NCI-H2196 treated with DMSO at 0.1 percent for 48 hours (cell line): ENCODE measurements at regions not wholly inside any gene's neighbourhood (a gene's known extent, or its start where the extent isn't known, plus 50 kb on each side); places are given as distances from the start of the nearest gene placed in this dataset.

Experiments
- DNase-seq: peaks from one replicate; lab custom pipeline; 2025; ENCODE audit not compliant: unreplicated experiment; lab: John Stamatoyannopoulos, UW

DNA sequence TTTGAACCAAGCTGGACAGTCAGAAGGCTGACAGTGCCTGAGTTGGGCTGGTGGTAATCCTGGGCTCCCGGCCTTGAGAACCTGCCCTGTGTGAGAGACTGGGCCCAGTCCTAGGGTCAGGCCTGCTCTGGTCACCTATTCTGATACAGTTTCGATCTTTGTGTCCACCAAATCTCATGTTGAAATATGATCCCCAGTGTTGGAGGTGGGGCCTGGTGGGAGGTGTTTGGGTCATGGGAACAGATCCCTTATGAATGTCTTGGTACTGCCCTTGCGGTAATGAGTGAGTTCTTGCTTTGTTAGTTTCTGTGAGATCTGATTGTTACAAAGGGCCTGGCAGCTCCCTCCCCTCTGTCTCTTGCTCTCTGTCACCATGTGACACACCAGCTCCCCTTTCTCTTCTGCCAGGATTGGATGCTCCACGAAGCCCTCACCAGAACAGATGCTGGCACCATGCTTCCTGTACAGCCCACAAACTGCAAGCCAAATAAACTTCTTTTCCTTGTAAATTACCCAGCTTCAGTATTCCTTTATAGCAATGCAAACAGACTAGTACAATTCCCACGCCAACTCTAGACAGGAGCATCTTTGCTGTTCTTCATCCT, 111.8 kb upstream of the ZNF438 start:
- DNase-seq: no peak

DNA sequence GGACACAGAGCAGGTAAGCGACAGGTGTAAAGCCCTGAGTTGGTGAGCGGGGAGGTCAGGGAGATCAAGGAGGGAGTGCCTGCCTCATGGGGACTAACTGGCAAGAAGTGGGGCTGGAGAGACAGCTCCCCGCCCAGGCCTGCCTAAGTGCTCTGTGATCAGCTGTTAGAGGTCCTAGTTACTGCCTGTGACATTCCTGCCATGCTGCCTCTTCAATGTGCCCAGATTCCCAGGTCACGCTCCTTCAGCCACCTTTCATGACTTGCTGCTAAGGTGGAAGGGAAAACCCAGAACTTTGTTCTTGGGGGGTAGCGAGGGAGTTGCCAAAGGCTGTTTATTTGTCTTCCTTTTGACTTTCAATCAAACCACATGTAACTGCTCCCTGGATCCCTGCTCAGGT, 114.3 kb upstream of the ZNF438 start:
- DNase-seq: no peak

DNA sequence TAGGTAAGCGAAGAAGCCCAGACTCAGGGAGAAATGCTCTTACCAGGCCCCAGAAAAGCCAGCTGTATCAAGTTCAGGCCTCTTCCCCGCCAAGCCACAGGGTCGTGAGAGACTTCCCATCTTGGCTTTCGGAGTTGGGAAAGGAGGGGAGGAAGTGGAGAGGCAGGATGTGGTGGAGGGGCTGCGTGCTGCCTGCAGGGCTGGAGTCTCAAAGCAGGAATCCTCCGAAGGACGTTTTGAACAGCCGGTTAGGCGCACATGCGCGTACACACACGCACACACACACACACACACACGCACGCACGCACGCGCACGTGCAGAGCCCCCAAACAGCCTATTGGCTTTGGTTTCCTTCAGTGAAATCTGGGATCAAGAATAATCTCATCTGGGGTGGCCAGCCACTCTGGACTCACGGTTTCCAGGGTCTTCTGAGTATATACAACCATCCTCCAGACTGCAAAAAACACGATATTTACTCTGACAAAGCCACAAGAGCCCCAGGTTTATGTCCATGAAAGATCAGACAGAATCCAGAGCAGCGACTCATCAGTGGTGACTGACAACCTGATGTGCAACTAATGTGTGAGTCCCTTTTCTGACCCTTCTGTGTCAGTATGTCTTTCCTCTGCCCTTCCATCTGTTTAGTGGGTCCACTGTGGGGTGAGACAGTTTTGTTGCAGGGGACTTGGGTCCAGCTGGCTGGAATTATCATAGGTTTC, 115.0 kb upstream of the ZNF438 start:
- no peak for DNase-seq

DNA sequence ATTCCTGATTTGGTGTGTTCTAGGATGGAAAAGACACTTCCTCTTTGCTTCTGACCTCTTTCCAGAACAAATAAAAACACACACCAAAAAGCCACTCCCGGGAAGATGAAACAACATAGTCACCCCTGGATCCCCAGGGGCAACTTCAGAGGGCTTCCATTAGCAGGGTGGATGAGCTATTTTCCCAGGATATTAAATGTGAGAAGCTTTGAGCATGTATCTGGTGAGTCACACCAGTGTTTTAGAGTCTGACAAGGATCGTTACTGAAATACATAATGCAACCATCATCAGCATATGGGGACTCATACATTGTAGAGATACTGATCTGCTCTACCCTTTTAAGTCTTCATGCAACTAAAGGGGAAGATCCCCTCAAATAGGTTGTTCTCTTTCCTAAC, 115.5 kb upstream of the ZNF438 start:
- DNase-seq: no peak

DNA sequence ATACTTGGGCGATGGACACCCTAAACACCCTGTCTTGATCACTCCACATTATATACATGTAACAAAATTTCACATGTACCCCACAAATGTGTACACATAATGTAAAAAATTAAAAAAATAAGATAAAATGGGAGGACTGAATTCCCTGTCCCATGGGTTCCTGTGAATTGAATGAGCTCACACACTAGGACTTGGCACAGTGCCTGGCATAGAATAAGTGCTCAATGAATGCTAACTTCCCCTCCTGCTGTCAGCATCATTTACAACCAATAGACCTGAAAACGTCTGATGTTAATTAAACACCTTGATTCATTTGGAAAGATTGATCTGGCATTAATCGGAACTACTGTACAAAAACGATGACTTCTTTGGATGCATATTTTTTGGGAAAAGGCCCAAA, 117.3 kb upstream of the ZNF438 start:
- DNase-seq: no peak

GRCh38 chr10:31149835-31150512, 118.3 kb upstream of the ZNF438 start:
- DNase-seq: no peak

DNA sequence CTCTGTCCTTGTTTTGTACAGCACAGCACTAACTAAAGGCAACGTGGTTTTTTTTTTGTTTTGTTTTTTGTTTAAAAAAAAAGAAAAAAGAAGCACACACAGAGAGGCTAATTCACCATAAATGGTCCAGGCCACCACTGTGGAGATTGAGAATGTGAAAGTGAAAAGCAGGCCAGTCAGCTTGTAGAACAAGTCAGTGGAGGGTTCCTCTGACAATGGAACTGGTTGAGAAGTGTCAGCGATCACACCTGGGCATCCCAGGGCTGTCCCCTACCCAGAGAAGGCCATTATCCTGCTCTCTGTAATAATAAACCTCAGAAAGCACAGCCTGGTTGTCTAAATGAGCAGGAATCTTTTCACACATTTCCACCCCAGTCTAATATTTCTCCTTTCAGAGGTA, 119.6 kb upstream of the ZNF438 start:
- DNase-seq: no peak

DNA sequence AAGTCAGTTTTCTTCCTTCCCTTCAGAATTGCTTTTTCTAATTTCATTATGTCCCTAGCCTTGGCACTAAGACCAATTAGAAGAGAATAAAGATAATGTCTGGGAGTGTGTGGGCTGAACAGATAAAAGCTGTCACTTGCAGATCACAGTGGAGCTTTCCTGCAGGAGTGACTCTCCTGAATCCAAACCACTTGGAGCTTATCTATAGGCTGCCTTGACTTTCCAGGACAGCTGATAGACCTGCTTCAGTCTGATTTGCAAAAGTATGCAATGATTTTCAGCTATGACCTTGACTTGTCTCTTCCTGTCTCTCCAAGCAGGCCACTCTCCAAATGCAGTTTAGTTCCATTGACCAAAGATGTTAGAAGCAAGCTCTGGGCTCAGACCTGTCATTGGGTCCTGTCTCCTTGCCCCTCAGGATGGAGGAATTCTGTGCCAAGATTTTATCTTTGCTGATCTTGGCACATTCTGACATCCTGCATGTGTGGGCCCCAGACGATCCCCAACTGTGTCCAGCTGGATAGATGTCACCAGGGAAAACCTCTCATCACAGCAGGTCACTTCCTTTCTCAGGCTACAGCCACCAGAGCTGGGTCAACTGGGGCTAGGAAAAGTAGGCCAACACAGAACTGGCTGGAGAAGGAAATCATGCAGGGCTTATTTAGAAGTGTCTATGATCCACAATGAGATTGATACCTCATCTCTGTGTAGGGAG, 120.9 kb upstream of the ZNF438 start:
- DNase-seq: no peak

GRCh38 chr10:31153161-31153560, 121.5 kb upstream of the ZNF438 start:
- no peak for DNase-seq

GRCh38 chr10:31153692-31154091, 122.0 kb upstream of the ZNF438 start:
- no peak for DNase-seq

- no peak for DNase-seq
Observed at GRCh38 chr10:31154996-31155395, 123.3 kb upstream of the ZNF438 start.

DNA sequence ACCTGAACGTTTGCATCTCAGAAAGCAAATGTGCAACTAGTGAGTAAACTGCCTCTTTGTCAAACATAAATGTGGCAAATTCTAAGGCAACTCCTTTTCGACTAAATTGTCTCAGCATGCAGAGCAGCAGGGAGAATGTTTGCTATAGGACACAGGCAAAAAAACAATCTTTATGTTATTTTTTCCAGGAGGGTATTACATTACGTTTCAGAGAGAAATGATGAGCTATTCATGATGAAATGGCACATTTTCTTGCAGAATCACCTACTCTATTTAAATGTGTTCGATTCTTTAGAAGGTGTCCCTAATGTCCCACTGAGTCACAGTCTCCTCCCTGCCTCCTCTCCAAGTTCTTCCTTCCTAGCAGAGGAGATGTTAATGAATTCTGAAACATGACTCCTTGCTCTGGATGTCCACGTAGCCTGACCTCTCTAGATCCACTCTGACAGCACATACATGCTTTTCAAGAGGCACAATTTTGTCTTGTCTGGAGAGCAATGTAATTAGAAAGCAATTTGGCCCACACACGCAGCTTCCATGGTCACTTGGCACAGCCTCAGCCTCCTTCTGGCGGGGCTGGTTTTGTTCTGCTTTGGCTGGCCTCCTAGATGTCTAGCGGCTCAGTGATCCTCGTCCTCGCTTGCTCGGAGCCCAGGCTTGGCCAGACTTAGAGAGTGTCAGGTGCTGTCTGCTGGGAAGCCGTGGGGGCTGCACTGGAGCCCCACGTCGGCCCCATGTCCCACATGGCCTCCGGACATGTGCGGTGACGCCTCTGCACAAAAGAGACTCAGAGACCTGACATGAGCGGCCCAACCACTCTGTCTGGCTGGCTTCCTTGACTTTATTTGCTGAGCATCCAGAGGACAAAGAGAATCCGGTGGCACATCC, 125.7 kb upstream of the ZNF438 start:
- peak; percentile 81 for DNase-seq

DNA sequence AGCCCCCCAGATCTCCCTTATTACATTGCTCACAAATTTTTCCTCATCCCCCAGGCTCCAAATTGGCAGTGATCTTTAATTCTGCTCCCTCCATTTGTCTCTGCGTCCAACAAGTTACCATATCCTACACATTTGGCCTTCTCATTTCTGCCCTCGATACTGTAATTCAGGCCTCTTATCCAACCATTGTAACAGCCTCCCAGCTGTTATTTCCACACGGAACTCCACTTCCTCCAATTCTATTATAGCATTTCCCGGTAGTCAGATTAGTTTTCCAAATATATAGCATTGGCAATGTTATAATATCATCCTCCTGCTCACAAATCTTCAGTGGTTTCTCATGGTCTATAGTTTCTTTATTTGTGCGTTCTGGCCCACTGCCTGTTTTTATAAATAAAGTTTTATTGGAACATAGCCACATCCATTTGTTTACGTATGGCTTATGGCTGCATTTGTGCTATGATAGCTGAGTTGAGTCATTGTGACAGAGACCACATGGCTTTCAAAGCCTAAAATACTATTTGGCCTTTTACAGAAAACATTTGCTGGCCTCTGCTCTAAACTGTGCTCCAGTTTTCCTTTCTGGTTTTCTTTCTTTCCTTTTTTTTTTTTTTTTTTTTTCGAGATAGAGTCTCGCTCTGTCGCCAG, 126.5 kb upstream of the ZNF438 start:
- DNase-seq: no peak

GRCh38 chr10:31166606-31167005, 134.9 kb upstream of the ZNF438 start:
- DNase-seq: no peak

DNA sequence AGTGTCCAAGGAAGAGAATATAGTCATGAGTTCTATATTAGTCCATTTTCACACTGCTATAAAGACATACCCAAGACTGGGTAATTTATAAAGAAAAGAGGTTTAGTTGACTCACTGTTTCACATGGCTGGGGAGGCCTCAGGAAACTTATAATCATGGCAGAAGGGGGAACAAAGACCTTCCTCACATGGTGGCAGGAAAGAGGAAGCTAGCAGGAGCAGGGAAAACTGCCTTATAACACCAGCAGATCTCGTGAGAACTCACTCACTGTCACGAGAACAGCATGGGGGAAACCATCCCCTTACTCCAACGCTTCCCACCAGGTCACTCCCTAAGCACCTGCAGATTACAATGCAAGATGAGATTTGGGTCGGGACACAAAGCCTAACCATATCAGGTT, 139.0 kb upstream of the ZNF438 start:
- DNase-seq: no peak

GRCh38 chr10:31171402-31172083, 139.9 kb upstream of the ZNF438 start:
- no peak for DNase-seq

DNA sequence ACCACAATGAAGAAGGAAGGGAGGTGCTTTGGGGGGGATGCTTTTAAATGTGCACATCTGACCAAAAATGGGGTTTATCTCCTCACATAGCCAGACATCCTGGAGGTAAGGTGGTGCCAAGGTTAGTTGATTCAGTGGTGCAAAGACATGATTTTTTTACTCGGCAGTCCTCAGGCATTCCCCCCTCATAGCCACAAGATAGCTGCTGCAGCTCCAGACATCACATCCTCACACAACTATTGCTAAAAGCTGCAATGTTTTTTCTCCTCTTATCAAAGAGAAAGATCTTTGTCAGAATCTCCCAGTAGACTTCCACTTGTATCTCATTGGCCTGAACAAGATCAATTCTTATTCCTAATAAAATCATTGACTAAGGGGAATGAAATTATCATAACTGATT, 141.3 kb upstream of the ZNF438 start:
- DNase-seq: no peak

DNA sequence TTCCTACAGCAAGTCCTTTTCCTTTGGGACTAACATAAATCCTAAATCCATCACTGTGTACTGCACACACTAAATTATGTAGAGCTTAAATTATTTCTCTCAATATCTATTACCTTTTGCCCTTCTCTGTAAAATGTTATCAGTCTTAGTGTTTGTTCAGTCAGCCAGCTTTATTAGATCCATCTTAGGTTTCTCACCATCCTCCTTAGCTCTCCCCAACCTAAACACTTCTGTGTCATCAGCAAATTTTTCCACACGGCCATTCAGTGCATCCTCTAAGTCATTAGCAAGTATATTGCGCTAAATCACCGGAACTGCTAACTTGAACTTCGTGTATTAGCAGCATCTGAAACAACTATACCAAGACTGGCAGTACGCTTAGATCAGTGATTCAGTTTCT, 142.1 kb upstream of the ZNF438 start:
- DNase-seq: no peak

DNA sequence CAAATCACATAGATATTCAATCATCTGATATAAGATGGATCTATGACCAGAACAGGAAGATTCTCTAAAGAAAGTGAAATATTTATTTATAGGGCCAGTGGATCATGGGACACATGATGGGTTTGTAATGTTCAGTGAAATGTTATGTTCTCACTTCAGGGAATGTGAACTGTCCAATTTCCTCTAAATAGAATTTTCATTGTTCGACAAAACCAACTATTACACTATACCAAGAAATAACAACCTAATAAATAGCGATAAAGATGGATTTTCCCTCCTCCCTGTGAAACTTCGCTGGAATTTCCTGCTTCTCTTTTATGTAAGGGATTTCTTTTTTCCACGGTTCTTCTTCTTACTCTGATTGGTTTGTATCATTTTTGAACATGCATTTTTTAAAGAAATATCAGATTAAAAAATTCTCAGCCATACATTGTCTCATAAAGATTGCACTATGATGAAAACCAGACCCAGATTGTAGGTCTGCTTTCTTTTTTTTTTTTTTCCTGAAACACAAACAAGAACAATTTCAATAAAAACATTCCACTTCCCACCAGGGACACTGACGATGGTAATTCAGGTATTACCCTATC, 139.8 kb upstream of the ZEB1 start:
- DNase-seq: no peak
